AG10803 (cell line): ENCODE measurements at regions not wholly inside any gene's neighbourhood (a gene's known extent, or its start where the extent isn't known, plus 50 kb on each side); places are given as distances from the start of the nearest gene placed in this dataset.
A peak's percentile ranks its signal among the peaks of the same experiment; 100 is the strongest.

Experiments used
- DNase-seq: peaks from one replicate; pipeline ENCODE4 v3.0.0; 2010; ENCODE audit warnings: low read depth
- H3K4me3 ChIP-seq: 2 replicates; pipeline ENCODE4 v1.5.1; 2011; ENCODE audit warnings: mild to moderate bottlenecking, low read length, control low read depth
- CTCF ChIP-seq: conservative IDR thresholded peaks from 2 replicates; pipeline ENCODE4 v1.5.1; 2011; ENCODE audit warnings: mild to moderate bottlenecking, low read length, control low read depth, inconsistent platforms

DNA sequence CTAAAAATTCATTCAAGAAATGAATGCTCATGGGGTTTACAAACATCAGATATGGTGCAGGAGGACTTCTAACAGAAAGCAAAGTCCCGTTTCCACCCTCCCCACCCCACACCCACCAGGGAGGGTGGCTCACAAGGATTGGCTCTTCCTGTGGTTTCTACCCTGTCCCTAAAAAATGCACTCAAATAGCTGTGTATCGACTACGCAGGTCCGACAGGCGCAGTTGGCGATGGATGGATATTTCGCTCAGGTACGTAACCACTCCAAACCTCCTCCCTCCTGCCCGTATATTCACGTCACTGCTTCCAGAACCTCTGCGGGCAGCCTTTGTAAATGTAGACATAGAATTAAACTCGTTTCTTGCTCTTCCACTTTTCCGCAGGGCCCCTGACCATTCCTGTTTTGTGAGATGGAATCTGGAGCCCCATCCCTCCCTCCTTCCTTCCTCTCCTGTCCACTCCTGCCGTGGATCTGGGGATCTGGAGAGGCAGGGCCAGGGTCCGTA lies 264.3 kb downstream of the BMP7 start:
- no peak overlapping the region for H3K4me3 ChIP-seq
- TF ChIP-seq CTCF = no peak
- DNase-seq = no peak

DNA sequence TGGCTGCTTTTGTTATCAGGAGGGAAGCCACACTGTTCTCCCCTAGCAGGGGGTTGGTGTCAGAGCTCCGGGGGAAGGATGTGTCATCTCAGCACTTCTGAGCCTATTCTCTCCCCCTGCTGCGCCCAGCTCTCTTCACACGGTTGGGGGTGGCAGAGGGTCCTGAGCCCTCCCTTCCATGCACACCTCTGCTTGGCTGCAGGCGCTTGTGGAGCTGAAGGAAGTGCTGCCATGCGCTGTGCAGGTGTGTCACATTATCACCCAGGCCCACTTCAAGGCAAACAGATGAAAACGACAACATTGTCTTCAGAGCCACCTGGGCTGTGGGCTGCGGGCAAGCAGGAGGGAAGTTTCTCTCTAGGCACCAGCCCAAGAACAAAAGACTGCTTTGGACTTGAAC lies 263.4 kb downstream of the BMP7 start:
- DNase-seq = no peak
- no peak for TF ChIP-seq CTCF
- no peak overlapping the region for H3K4me3 ChIP-seq

GRCh38 chr20:57004416-57004815 lies 262.0 kb downstream of the BMP7 start:
- no peak for TF ChIP-seq CTCF
- H3K4me3 ChIP-seq = no peak overlapping the region
- DNase-seq = no peak

GRCh38 chr20:57004951-57005933 lies 261.2 kb downstream of the BMP7 start:
- TF ChIP-seq CTCF = no peak
- DNase-seq = no peak
- no peak overlapping the region for H3K4me3 ChIP-seq

GRCh38 chr20:57006411-57007170 lies 259.9 kb downstream of the BMP7 start:
- no peak for TF ChIP-seq CTCF
- no peak overlapping the region for H3K4me3 ChIP-seq
- DNase-seq = peak; percentile 23

DNA sequence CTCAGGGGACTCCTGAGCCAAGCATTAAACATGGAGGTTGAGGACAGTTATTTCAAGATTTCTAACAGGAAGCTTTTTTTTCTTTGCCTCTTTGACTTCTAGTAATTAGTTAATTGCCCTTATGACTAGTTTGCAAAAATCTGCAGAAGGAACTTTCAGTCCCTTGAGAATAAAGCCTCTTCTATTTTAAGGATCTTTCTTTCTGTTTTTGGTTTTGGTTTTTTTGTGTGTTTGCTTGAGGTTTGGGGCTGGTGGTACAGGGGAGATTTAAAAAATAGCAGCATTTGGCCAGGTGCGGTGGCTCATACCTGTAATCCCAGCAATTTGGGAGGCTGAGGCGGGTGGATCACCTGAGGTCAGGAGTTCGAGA lies 259.3 kb downstream of the BMP7 start:
- no peak for TF ChIP-seq CTCF
- no peak for DNase-seq
- no peak overlapping the region for H3K4me3 ChIP-seq
